ENCODE measurements at regions not wholly inside any gene's neighbourhood (a gene's known extent, or its start where the extent isn't known, plus 50 kb on each side); places are given as distances from the start of the nearest gene placed in this dataset.

DNA sequence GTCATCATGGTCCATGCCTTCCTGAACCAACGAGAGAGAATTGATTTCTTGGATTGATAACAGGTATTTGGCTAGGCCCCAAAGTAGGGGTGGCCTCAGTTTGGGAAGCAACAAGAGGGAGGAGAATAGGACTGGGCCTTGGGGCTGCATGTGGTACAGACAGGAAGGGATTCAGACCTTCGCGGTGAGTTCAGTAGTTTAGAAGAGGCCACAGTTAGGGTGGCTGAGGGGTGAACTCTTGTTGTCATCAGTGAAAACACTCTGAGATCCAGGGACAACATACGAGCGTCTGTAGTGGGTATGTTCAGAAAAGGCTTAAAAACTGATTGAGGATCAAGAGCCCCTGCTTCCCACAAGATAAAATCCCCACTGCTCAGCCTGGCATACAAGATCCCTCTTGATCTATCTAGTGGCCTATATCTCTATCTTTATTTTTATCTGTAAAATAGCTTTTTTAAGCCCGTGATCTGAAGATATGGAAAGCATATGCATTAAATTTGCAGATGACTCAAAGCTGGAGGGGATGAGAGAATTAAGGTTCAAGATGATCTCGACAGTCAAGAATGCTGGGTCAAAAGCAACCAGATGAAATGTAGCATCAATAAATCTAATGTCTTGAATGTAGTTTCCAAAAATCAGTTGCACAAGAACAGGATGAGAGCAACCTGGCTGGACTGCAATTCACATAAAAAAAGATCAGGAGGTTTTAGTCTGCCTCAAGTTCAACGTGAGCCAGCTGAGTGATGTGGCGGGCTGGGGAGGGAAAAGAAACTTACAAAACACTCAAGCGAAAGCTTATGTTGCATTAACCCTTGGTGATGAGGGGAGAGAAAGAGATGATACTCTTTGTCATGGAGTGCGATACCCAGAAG, 221.1 kb upstream of the TLE3 start:
- H3K27ac Mint-ChIP-seq (ENCODE audit: unreplicated experiment): no peak overlapping the region
- peaks cover 4% of the 10 kb centered on the region for H3K9me3 Mint-ChIP-seq (ENCODE audit: unreplicated experiment)
- DNase-seq: no peak
- H3K4me3 Mint-ChIP-seq (ENCODE audit: unreplicated experiment): no peak overlapping the region
- TF ChIP-seq, protein P1, sequence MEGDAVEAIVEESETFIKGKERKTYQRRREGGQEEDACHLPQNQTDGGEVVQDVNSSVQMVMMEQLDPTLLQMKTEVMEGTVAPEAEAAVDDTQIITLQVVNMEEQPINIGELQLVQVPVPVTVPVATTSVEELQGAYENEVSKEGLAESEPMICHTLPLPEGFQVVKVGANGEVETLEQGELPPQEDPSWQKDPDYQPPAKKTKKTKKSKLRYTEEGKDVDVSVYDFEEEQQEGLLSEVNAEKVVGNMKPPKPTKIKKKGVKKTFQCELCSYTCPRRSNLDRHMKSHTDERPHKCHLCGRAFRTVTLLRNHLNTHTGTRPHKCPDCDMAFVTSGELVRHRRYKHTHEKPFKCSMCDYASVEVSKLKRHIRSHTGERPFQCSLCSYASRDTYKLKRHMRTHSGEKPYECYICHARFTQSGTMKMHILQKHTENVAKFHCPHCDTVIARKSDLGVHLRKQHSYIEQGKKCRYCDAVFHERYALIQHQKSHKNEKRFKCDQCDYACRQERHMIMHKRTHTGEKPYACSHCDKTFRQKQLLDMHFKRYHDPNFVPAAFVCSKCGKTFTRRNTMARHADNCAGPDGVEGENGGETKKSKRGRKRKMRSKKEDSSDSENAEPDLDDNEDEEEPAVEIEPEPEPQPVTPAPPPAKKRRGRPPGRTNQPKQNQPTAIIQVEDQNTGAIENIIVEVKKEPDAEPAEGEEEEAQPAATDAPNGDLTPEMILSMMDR (IDR thresholded peaks at IDR 0.05; ENCODE audit: partially characterized antibody, unreplicated experiment): no peak
- H3K27me3 Mint-ChIP-seq (ENCODE audit: unreplicated experiment): peaks cover 2% of the 10 kb centered on the region
- peaks cover 9% of the 10 kb centered on the region for H3K4me1 Mint-ChIP-seq (ENCODE audit: low read depth, unreplicated experiment)
- no peaks in the 10 kb centered on the region for H3K36me3 Mint-ChIP-seq (ENCODE audit: unreplicated experiment)

DNA sequence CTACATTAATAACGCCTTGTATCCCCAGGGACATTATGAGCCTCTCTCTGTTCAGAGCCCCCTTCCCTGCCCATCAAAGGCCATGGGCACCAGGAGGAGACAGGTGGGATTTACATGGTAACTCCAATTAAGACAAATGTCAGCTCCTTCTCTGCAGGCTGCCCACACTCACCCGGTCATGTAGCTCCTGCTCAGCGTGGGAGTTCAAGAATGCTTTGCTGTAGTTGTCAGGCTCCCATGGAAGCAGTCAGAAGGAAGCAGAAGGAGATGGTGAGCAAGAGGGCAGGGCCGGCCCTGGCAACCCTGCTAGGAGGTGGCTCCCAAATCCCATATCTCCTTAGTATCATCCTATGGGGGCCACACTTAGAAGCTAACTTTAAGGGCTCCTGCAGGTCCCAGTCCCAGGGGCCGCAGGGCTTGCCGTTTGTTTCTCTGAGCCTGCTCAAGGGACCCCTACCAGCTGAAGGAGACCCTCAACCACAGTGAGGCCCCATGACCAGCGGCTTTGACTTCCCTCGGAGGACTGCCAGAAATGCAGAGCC, 218.4 kb upstream of the TLE3 start:
- Mint-ChIP-seq H3K9me3 (ENCODE audit: unreplicated experiment) (peaks cover 4% of the 10 kb centered on the region), H3K36me3 (ENCODE audit: unreplicated experiment) (no peaks in the 10 kb centered on the region), H3K27ac (ENCODE audit: unreplicated experiment) (no peak overlapping the region), H3K27me3 (ENCODE audit: unreplicated experiment) (peaks cover 2% of the 10 kb centered on the region), H3K4me1 (ENCODE audit: low read depth, unreplicated experiment) (peaks cover 3% of the 10 kb centered on the region), H3K4me3 (ENCODE audit: unreplicated experiment) (no peak overlapping the region)
- DNase-seq: no peak
- TF ChIP-seq, protein P1 (IDR thresholded peaks at IDR 0.05; ENCODE audit: partially characterized antibody, unreplicated experiment): no peak

DNA sequence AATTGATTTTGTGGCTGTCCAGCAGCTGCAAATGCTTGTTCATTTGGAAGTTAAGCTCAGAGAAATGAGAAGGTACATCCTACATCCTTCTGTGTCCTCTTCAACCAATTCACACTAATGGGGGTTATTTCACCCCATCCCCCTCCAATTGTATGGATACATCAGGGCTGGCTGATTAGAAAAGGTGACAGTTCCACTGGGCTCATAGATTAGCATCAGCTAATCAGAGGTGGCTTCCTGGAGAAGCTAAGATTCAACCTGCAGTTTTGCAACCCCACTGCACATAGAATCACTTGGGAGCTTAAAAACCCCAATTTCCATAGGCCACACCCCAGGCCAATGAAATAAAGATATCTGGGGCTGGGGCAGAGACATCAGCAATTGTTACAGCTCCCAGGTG, 217.7 kb upstream of the TLE3 start:
- Mint-ChIP-seq H3K9me3 (ENCODE audit: unreplicated experiment) (peaks cover 4% of the 10 kb centered on the region), H3K36me3 (ENCODE audit: unreplicated experiment) (no peaks in the 10 kb centered on the region), H3K27ac (ENCODE audit: unreplicated experiment) (no peak overlapping the region), H3K4me1 (ENCODE audit: low read depth, unreplicated experiment) (peaks cover 3% of the 10 kb centered on the region), H3K27me3 (ENCODE audit: unreplicated experiment) (peaks cover 2% of the 10 kb centered on the region), H3K4me3 (ENCODE audit: unreplicated experiment) (no peak overlapping the region)
- DNase-seq: no peak
- TF ChIP-seq, protein P1 (IDR thresholded peaks at IDR 0.05; ENCODE audit: partially characterized antibody, unreplicated experiment): no peak

DNA sequence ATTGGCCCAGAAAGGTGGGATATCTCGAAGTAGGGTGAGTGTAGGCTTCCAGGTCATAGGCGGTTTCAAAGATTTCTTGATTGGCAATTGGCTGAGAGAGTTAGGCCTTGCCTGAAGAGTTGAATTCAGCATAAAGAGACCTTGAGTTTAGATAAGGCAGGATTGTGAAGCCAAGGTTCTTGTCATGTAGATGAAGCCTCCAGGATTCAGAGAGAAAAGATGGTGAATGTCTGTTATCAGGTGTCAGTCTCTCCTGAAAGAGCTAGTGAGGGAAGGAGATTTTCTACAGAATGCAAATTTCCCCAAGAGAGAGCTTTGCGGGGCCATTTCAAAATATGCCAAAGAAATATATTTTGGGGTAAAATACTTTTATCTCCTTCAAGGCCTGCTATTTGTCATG, 217.0 kb upstream of the TLE3 start:
- no peak for DNase-seq
- H3K27me3 Mint-ChIP-seq (ENCODE audit: unreplicated experiment): peaks cover 2% of the 10 kb centered on the region
- no peak overlapping the region for H3K4me3 Mint-ChIP-seq (ENCODE audit: unreplicated experiment)
- peaks cover 3% of the 10 kb centered on the region for H3K4me1 Mint-ChIP-seq (ENCODE audit: low read depth, unreplicated experiment)
- TF ChIP-seq, protein P1 (IDR thresholded peaks at IDR 0.05; ENCODE audit: partially characterized antibody, unreplicated experiment): no peak
- no peak overlapping the region for H3K27ac Mint-ChIP-seq (ENCODE audit: unreplicated experiment)
- no peaks in the 10 kb centered on the region for H3K36me3 Mint-ChIP-seq (ENCODE audit: unreplicated experiment)
- peaks cover under 1% of the 10 kb centered on the region for H3K9me3 Mint-ChIP-seq (ENCODE audit: unreplicated experiment)

DNA sequence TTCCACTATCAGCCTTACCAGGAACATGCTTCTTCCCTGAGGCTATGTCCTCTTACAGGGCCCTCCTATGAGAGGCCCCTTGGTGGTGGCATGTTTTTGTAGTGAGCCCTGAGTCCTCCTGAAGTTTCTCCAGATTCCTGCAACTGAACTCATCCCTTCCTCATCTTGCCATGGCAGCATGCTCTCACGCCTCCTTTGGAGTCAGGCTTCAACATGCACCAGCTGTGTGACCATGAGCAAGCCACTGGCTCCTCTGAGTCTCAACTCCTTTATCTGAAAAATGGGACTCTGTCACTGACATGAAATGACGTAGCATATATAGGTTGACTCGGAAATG, 216.3 kb upstream of the TLE3 start:
- no peak for DNase-seq
- Mint-ChIP-seq H3K27ac (ENCODE audit: unreplicated experiment) (no peak overlapping the region), H3K4me3 (ENCODE audit: unreplicated experiment) (no peak overlapping the region), H3K4me1 (ENCODE audit: low read depth, unreplicated experiment) (peaks cover 3% of the 10 kb centered on the region), H3K9me3 (ENCODE audit: unreplicated experiment) (no peaks in the 10 kb centered on the region), H3K27me3 (ENCODE audit: unreplicated experiment) (peaks cover 2% of the 10 kb centered on the region), H3K36me3 (ENCODE audit: unreplicated experiment) (no peaks in the 10 kb centered on the region)
- TF ChIP-seq, protein P1 (IDR thresholded peaks at IDR 0.05; ENCODE audit: partially characterized antibody, unreplicated experiment): no peak
